SK-N-SH (cell line): ENCODE measurements at regions not wholly inside any gene's neighbourhood (a gene's known extent, or its start where the extent isn't known, plus 50 kb on each side); places are given as distances from the start of the nearest gene placed in this dataset.

ENCODE experiments used
- CTCF ChIA-PET: fragments of 300-600, 350-600 bp; formaldehyde crosslinking; extraction: SDS; loops from one replicate; lab custom pipeline; 2021; lab: Yijun Ruan, JAX
- POLR2A ChIA-PET: fragments of 350-600 bp; sonication (Branson Sonifier 250); formaldehyde crosslinking; extraction: SDS; loops from one replicate; lab custom pipeline; 2020; ENCODE audit warnings: antibody characterized with exemption, inconsistent platforms; lab: Yijun Ruan, JAX
- DNase-seq: peaks from one replicate; pipeline ENCODE4 v3.0.0; 2012
- H2AFZ ChIP-seq: fragments of 200-600 bp; sonication (generic); 2 replicates; pipeline ENCODE4 v1.8.1; 2016; ENCODE audit warnings: antibody characterized with exemption, mild to moderate bottlenecking, low read depth
- H3F3A ChIP-seq: fragments of 200-600 bp; sonication (generic); replicated peaks from 2 replicates; pipeline ENCODE3; 2016; ENCODE audit warnings: antibody characterized with exemption, mild to moderate bottlenecking; ENCODE audit not compliant: insufficient read depth
- H3K27ac ChIP-seq, 2 experiments: fragments of 200-500 bp in 1 of 2; fragments of 200-600 bp in 1 of 2; sonication (Bioruptor generic) in 1 of 2; sonication (generic), shearing (Covaris generic) in 1 of 2; 2 replicates each; pipeline versions ENCODE4 v1.5.1 to v1.6.1; 2014 to 2016; ENCODE audit warnings: low read depth in 2 of 2, inconsistent platforms in 1 of 2, low read length in 1 of 2, mild to moderate bottlenecking in 1 of 2, mixed read lengths in 1 of 2
- H3K27me3 ChIP-seq: fragments of 200-600 bp; sonication (generic), shearing (Covaris generic); 2 replicates; pipeline ENCODE4 v1.6.1; 2016; ENCODE audit warnings: mixed run types; ENCODE audit not compliant: insufficient read depth
- H3K36me3 ChIP-seq, 2 experiments: fragments of 200-500 bp in 1 of 2; fragments of 200-600 bp in 1 of 2; sonication (Bioruptor generic) in 1 of 2; sonication (generic) in 1 of 2; replicated peaks in 1 of 2; 2 replicates each; pipeline versions ENCODE3 to v1.5.1; 2014 to 2016; ENCODE audit warnings: low read length in 1 of 2, mild to moderate bottlenecking in 1 of 2; ENCODE audit not compliant: insufficient read depth in 2 of 2, control insufficient read depth in 1 of 2
- H3K4me1 ChIP-seq, 2 experiments: fragments of 200-500 bp in 1 of 2; fragments of 200-600 bp in 1 of 2; sonication (Bioruptor generic) in 1 of 2; sonication (generic), shearing (Covaris generic) in 1 of 2; 2 replicates each; pipeline versions ENCODE4 v1.5.1 to v1.6.1; 2014 to 2016; ENCODE audit warnings: low read depth in 1 of 2, low read length in 1 of 2, mixed run types in 1 of 2; ENCODE audit not compliant: insufficient read depth in 2 of 2, control insufficient read depth in 1 of 2
- H3K4me2 ChIP-seq: fragments of 200-600 bp; sonication (generic), shearing (Covaris generic); 2 replicates; pipeline ENCODE4 v1.6.1; 2017; ENCODE audit warnings: mixed run types
- H3K4me3 ChIP-seq, 2 experiments: fragments of 200-500 bp in 1 of 2; fragments of 200-600 bp in 1 of 2; sonication (Bioruptor generic) in 1 of 2; sonication (generic), shearing (Covaris generic) in 1 of 2; 2 replicates each; pipeline versions ENCODE4 v1.5.1 to v1.8.1; 2014 to 2016; ENCODE audit warnings: low read depth in 2 of 2, inconsistent platforms in 1 of 2, low read length in 1 of 2, mild to moderate bottlenecking in 1 of 2, mixed read lengths in 1 of 2, moderate library complexity in 1 of 2
- H3K79me2 ChIP-seq: fragments of 200-600 bp; sonication (generic); 2 replicates; pipeline ENCODE4 v1.8.1; 2017; ENCODE audit warnings: mild to moderate bottlenecking; ENCODE audit not compliant: insufficient read depth
- H3K9ac ChIP-seq: fragments of 200-600 bp; sonication (generic); 2 replicates; pipeline ENCODE4 v1.6.1; 2017; ENCODE audit warnings: mixed run types
- H3K9me2 ChIP-seq: fragments of 200-600 bp; sonication (generic); 2 replicates; pipeline ENCODE4 v1.6.1; 2017; ENCODE audit warnings: mixed run types
- H3K9me3 ChIP-seq: fragments of 200-600 bp; sonication (generic); 2 replicates; pipeline ENCODE4 v1.6.1; 2017; ENCODE audit warnings: mixed run types, mild to moderate bottlenecking, moderate library complexity
- H4K20me1 ChIP-seq: fragments of 200-600 bp; sonication (generic); 2 replicates; pipeline ENCODE4 v1.6.1; 2017; ENCODE audit warnings: mild to moderate bottlenecking, mixed run types; ENCODE audit not compliant: insufficient read depth
- CHD2 ChIP-seq: fragments of 150-350 bp; IDR thresholded peaks from 2 replicates; pipeline ENCODE4 v1.6.1; 2018; ENCODE audit warnings: low read length; ENCODE audit not compliant: partially characterized antibody
- CTCF ChIP-seq: fragments of 200-600 bp; sonication (generic); IDR thresholded peaks from 2 replicates; pipeline ENCODE4 v1.6.1; 2017; ENCODE audit warnings: antibody characterized with exemption, mild to moderate bottlenecking, moderate library complexity
- ELF1 ChIP-seq: IDR thresholded peaks from 2 replicates; pipeline ENCODE4 v1.4.0; 2012
- FOSL2 ChIP-seq: IDR thresholded peaks from 2 replicates; pipeline ENCODE4 v1.4.0; 2012; ENCODE audit warnings: low read depth, mild to moderate bottlenecking, moderate library complexity, borderline replicate concordance
- GABPA ChIP-seq: IDR thresholded peaks from 2 replicates; pipeline ENCODE4 v1.4.0; 2012; ENCODE audit warnings: low read depth, mild to moderate bottlenecking
- GATA2 ChIP-seq: sonication (generic); formaldehyde crosslinking; IDR thresholded peaks from 2 replicates; pipeline ENCODE4 v1.5.0; 2020; ENCODE audit warnings: mild to moderate bottlenecking, missing genetic modification reagents
- IRF3 ChIP-seq: fragments of 150-350 bp; IDR thresholded peaks from 2 replicates; pipeline ENCODE4 v1.6.1; 2016; ENCODE audit warnings: mild to moderate bottlenecking, low read depth, low read length
- NRF1 ChIP-seq: IDR thresholded peaks from 2 replicates; pipeline ENCODE4 v1.6.1; 2012; ENCODE audit warnings: low read depth, mild to moderate bottlenecking, low read length
- PBX3 ChIP-seq: IDR thresholded peaks from 2 replicates; pipeline ENCODE4; 2012
- RAD21 ChIP-seq: IDR thresholded peaks from 2 replicates; pipeline ENCODE4 v1.6.1; 2012; ENCODE audit warnings: mild to moderate bottlenecking, low read length
- RCOR1 ChIP-seq: fragments of 150-350 bp; IDR thresholded peaks from 2 replicates; pipeline ENCODE4 v1.6.1; 2017; ENCODE audit warnings: antibody characterized with exemption, low read length
- REST ChIP-seq: IDR thresholded peaks from 2 replicates; pipeline ENCODE4 v1.6.1; 2012; ENCODE audit warnings: mild to moderate bottlenecking, low read depth, low read length, moderate library complexity
- RFX5 ChIP-seq: IDR thresholded peaks from 2 replicates; pipeline ENCODE4 v1.6.1; 2012; ENCODE audit warnings: mild to moderate bottlenecking, improper control_type of control experiment, low read length
- TAF1 ChIP-seq: IDR thresholded peaks from 2 replicates; pipeline ENCODE4 v1.6.1; 2012; ENCODE audit warnings: low read depth, mild to moderate bottlenecking, low read length, moderate library complexity, borderline replicate concordance
- TCF12 ChIP-seq: IDR thresholded peaks from 2 replicates; pipeline ENCODE4 v1.4.0; 2012
- TEAD4 ChIP-seq: IDR thresholded peaks from 2 replicates; pipeline ENCODE4 v1.4.0; 2012; ENCODE audit warnings: mild to moderate bottlenecking, borderline replicate concordance; ENCODE audit not compliant: insufficient read depth
- YY1 ChIP-seq: IDR thresholded peaks from 2 replicates; pipeline ENCODE4 v1.4.0; 2012; ENCODE audit warnings: low read depth, mild to moderate bottlenecking
- WGBS: methylation state at CpG from one replicate; pipeline ENCODE4 v1.1.6; 2017; ENCODE audit warnings: low lambda C conversion rate; 5-methylcytosine and 5-hydroxymethylcytosine counted together

GRCh38 chr6:164415832-164416563 lies 893.4 kb downstream of the C6orf118 start:
- H2AFZ ChIP-seq: no peak overlapping the region
- no peaks in the 10 kb centered on the region for H3K27me3 ChIP-seq

More at GRCh38 chr6:164415832-164416563, 893.4 kb downstream of the C6orf118 start:
- H3K4me2 ChIP-seq: no peak overlapping the region
- no peak overlapping the region for H3K27ac ChIP-seq
- H3K9me2 ChIP-seq: no peaks in the 10 kb centered on the region
- CTCF ChIA-PET: no interaction called here
- no peak for DNase-seq
- H4K20me1 ChIP-seq: no peaks in the 10 kb centered on the region
- no peak for TF ChIP-seq GABPA
- TF ChIP-seq GATA2 (CRISPR knock-in tag): no peak
- TF ChIP-seq RCOR1: no peak
- no peak for TF ChIP-seq RFX5
- TF ChIP-seq YY1: no peak
- no peak for TF ChIP-seq NRF1
- no peak for TF ChIP-seq TAF1
- TF ChIP-seq TEAD4: no peak
- no peak for TF ChIP-seq REST
- no peak for TF ChIP-seq PBX3
- no peak for TF ChIP-seq TCF12
- TF ChIP-seq ELF1: no peak
- TF ChIP-seq IRF3: no peak
- no peak for TF ChIP-seq CTCF
- no peak for TF ChIP-seq FOSL2
- TF ChIP-seq RAD21: no peak
- no peak for TF ChIP-seq CHD2
- no peaks in the 10 kb centered on the region for H3K79me2 ChIP-seq
- H3K4me1 ChIP-seq: no peaks in the 10 kb centered on the region; a peak in 1 of 4 replicates
- H3K9me3 ChIP-seq: 0 out of 2 replicates have a peak, but pooled peaks cover 4% of the 10 kb centered on the region
- H3K36me3 ChIP-seq: no peaks in the 10 kb centered on the region
- no peaks in the 10 kb centered on the region for H3F3A ChIP-seq
- WGBS: 28% methylated on average over 7 of the region's 7 CpGs
- H3K9ac ChIP-seq: no peak overlapping the region
- no peak overlapping the region for H3K4me3 ChIP-seq
- POLR2A ChIA-PET: no interaction called here
